GM21619 (cell line): ENCODE measurements at regions not wholly inside any gene's neighbourhood (a gene's known extent, or its start where the extent isn't known, plus 50 kb on each side); places are given as distances from the start of the nearest gene placed in this dataset.
"Not testable (repeated sequence)": the region's sequence is repeated elsewhere in the genome, so short reads cannot be mapped to it uniquely, and the experiment has no call there.

Experiments used
- ATAC-seq: cut with Tn5 transposase; IDR thresholded peaks from one replicate; pipeline ENCODE4 v1.9.1; 2021; ENCODE audit not compliant: unreplicated experiment

DNA sequence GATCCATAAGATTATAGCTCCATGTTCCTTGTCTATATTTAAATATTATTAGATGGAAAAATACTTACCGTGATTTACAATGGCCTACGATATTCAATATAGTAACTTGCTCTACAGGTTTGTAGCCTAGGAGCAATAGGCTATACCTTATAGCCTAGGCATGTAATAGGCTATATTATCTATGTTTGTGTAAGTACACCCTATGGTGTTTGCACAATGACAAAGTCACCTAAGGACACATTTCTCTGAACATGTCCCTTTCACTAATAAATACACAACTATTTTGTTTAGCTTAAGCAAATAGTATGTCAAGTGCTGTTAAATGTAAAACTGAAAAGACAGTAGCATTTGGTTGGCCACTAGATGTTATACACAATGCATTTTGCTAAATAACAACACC is 248.9 kb upstream of the ADGRL4 start:
- no peak for ATAC-seq

DNA sequence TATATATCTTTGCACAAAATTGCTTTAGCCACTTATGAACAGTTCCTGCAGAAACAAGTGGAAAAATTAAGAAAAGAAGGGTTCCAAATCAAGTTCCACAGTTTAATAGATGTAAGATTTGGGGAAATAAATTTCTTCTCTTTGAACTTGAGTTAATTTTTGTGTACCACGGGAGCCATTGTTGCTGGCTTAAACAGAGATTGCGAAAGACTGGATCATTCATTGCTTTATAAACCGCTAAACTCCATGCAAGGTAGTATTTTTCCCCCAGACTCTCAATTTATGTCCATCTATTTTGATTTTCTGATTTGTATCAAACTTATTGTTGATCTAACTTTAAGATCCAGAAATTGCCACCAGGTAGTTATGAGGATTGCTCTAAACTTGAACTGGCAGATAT is 246.1 kb upstream of the ADGRL4 start:
- ATAC-seq = no peak

DNA sequence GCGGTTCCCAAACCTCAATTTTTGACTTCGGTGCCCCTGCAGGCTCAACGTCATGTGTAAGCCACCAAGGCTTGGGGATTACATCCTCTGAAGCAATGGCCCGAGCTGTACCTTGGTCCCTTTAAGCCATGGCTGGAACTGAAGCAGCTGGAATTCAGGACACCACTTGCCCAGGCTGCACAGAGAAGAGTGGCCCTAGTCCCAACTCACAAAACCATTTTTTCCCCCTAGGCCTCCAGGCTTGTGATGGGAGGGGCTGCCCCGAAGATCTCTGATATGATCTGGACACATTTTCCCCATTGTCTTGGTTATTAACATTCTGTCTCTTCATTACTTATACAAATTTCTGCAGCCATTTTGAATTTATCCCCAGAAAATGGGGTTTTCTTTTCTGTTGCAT is 233.3 kb upstream of the ADGRL4 start:
- ATAC-seq = no peak

DNA sequence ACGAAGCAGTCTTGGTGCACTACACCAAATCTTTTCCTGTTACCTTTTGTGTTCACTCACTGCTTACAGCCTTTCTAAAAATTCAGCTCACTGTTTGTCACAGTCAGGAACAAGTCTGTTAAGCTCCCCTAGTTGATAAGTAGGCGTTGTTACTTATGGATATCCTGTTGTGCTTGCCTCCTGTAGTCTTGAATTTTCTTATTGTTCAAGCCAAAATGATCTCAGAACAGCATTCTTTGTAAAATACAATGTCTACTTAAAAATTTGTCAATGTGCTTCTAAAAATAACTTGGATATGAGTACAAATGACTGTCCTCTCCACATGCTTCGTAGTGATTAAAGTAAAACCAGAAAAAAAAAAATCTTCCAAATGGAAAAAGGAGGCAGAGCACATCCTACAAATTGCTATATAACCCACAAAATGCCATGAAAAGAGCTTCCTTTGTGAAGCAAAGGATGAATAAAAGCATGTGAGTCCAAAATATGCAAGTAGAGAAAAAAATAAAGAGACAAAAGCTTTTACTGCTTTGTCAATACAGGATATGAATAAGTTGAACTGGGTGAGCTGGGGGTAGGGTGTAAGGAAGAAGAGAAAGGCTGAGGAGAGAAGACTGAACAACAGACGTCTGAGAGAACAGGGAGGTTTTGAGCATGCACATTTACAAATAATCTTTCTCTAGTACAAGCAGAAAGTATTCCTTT is 228.9 kb upstream of the ADGRL4 start:
- no peak for ATAC-seq

DNA sequence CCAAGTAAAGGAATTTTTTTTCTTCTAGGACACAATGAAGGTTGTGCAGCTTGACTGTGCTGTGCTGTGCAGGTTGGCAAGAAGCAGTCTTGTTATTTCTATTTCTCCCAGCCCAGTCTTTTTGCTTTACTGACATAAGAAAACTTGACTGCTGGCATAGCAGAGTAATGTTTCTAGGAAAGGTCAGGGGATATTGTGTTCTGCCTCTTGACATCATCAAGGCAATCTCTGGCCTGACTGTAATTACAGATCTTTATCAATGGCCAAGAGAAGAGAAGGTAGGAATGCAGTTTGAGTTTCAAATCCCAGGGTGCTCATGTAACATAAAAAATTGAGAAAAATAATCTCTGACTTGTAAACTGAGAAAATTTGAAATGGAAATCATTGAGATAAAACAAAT is 226.3 kb upstream of the ADGRL4 start:
- ATAC-seq = no peak

DNA sequence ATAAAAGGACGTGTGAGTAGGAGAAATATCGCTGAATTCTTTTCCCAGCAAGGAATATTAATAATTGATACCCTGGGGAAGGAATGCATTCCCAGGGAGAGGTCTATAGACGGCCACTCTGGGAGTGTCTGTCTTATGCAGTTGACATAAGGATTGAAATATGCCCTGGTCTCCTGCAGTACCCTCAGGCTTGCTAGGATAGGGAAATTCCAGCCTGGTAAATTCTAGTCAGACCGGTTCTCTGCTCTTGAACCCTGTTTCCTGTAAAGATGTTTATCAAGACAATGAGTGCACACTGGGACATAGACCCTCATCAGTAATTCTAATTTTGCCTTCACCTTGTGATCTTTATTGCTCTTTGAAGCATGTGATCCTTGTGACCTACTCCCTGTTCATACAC is 224.2 kb upstream of the ADGRL4 start:
- ATAC-seq = not testable (repeated sequence)

DNA sequence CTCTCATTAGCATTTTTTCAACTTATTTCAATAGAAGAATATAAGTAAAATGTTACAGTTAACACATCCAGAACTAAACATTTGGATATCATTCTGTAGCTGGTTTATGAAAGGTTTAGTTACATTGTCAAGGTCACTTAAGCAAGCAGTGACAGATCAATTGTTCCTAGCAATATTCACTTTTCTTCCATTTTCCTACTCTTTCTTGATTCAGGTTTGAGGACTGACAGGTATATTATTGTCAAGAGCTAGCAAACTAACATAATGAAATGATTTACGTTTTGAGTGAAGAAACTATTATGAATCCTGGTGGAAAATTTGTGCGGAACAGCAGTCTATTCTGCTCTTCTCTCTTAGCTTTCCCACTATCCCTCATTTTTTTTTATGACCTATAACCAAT is 220.4 kb upstream of the ADGRL4 start:
- ATAC-seq = no peak

DNA sequence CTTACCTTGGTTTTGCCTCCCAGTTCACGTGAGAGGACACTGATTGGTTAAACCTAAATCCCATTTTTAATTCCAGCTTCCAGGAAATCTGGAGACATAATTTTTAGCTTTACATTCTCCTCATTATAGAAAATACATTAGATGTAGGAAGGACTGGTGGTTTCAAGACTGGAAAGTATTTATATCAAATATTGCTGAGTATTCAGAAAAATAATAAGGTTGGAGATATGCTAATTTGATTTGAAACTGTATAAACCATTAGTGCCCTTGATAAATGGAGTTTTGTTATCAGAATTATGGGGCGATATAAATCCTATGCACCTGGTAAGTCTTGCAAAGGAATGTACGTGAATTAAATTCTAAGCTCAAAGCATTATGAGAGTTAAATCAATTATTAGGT is 218.0 kb upstream of the ADGRL4 start:
- no peak for ATAC-seq

DNA sequence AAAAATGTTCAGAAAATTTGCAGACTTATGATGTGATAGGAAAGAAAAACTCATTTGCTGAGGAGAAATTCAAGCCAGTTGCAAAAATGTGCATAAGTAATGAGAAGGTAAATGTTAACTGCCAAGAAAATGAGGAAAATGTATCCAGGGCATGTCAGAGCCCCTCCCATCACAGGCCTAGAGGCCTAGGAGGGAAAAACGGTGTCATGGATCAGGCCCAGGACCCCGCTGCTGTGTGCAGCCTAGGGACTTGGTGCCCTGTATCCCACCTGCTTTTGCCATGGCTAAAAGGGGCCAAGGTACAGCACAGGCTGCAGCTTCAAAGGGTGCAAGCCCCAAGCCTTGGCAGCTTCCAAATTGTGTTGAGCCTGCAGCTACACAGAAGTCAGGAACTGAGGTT is 214.0 kb upstream of the ADGRL4 start:
- no peak for ATAC-seq

DNA sequence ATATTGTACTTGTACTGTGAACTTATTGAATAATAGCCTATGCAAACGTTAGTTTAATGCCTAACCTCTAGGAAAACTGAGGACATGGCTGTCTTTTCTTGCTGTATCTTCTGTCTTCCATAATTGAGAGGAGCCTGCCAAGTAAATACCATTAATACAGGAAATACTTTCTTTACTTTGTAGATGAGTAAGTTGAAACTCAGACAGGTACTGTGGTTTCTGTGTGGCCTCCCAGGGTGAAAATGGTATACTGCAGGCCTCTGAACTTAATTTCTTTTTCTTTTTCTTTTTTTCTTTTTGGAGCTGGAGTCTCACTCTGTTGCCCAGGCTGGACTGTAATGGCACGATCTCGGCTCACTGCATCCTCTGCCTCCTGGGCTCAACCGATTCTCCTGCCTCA is 208.8 kb upstream of the ADGRL4 start:
- peak; percentile 55 for ATAC-seq

DNA sequence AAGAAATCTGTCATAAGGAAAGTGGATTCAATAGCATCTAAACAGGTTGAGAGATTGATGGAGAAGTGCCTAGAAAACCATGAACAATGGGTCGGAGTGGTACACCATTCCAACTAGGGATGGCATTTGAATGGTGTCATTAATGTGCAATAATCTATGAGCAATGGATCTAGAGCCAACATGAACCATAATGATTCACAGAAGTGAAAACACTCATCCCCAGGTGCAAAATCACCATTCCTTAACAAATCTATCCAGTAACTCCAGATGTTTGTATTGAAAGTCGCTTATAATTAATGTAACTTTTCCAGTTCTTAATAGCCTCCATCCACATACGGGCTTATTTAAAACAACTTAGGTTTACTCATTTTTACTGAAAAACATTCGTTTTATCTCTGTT is 201.3 kb upstream of the ADGRL4 start:
- ATAC-seq = no peak

DNA sequence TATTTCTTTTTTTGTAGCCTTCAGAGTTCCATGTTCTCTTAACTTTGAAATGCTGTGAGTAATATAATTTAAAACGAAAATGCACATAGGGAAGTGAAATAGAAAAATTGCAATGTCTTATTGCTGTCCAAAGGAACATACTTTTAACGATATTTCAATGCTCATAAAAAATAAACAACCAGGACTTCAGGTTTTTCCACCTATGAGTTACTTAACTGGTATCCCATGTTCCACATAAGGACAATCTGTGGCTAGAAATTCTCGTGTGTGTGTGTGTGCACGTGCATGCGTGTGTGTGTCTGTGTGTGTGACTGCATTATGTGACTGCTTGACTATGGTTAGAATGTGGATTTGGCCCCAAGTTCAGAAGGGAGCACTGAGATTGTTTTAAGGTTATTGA is 200.8 kb upstream of the ADGRL4 start:
- ATAC-seq = no peak

DNA sequence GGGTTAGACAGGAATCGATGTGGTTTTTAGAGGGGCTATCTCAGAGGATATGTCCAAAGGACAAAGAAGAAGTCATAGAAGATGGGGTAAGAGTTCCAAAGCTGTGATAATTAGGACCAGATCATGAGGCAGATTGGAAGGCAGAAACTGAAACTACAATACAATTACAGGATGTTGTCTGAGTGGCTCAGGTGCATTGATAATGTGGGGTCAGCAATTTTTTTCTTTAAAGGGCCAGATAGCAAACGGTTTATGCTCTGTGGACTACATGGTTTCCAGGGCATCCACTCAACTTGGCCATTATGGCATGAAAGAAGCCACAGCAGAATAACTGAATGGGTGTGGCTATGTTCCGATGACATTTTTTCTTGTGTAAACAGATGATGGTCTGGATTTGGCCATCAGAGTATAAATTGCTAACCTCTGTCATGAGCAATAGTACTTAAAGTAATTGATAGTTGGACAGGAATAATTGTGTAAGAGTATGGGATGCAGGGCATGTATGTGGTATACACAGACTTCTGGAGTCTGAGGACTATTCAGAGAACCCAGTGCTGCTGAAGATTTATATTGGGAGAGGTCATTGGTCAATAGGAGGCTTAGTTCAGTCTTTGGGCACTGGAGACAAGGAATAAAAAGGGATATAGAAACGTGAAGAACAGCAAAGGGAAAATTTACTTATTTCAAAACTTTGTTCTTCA is 198.4 kb upstream of the ADGRL4 start:
- no peak for ATAC-seq

DNA sequence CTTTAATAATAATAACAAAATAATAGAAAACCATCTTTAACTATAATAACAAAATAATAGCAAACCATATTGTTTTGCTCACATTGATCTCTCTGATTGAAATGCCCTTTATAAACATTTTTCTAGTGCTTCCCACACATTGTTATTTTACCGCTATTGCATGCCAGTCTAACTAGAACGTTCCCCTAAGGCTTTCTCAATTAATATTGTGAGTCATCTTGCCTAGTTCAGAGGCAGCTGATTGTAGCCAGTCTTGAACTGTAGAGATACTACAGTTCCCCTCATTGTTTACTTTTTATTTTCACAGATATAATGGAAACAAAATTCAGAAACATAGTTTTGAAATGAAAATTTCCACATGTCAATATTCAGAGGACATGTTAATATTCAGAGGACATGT is 192.3 kb upstream of the ADGRL4 start:
- ATAC-seq = no peak

DNA sequence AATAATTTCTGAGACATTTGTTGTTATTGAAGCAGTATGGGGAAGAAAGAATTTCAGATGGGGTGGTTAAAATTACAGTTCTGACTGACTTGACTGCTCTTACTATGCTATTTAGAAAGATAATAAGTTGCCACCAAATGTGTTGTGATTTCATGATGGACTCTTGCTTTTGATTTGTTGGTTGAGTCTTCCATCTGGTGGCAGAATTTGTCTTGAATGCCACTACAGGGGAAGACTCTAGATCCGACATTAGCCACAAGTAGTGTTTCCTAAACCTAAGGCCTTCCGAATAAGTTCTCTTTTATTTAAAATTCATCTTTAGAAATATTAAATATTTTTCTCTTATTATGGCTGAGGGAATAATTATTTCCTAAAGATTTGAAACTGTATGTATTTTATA is 190.9 kb upstream of the ADGRL4 start:
- ATAC-seq = no peak

DNA sequence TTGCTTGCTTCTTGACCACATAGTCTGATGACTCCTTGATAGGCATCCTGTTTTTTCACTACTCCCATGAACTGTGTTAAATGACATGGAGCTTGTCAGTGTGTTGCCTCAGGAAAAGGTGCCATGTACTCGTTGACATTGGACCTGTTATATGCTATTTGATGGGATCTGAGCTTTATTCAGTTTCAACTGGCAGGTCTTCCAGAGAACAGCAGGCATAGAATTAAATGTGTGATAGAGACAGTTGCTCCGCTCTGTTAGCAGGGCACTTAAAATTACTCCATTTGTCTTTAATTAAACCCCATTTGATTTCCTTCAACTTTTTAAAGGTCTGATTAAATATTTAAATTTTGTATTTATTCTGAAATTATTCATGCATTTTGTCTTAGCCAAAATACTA is 189.7 kb upstream of the ADGRL4 start:
- ATAC-seq = no peak

DNA sequence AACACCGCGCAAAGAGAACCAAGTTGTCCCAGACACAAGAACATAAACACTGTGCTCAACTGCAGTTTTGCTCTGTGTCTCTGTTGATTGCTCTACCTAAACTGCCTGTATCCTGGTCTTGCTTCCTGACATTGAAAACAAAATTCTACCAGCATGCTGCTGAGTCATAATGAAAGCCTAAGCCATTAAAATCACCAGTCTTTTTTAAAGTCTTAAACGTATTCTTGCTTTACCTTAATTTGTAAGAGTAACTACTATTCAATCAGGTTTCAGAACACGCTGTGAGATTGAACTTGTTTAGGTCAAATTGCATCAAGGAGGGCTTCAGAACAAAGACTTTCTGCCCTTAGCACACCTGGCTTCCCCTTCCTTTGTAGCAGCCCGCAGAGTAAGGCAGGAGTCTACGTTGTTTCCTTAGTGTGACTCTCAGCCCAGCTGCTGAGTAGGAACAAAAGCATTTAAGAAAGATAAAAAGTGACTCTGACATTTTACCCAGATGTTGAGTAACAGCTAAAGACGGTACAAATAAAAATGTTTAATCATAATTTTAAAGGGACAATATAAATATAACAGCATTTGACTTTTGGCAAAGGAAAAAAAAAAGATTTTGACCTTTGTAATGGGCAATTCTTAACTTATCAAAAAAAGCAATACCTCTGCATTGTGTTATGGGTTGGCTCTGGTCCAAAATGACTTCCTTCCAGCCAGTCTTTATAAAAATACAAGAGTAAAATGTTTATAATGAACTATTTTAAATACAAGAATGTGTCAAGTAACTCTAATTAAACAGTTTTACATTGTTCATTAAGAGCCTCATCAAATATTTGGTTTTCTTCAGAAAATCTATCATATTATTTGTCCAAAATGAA is 186.9 kb upstream of the ADGRL4 start:
- peak; percentile 53 for ATAC-seq

DNA sequence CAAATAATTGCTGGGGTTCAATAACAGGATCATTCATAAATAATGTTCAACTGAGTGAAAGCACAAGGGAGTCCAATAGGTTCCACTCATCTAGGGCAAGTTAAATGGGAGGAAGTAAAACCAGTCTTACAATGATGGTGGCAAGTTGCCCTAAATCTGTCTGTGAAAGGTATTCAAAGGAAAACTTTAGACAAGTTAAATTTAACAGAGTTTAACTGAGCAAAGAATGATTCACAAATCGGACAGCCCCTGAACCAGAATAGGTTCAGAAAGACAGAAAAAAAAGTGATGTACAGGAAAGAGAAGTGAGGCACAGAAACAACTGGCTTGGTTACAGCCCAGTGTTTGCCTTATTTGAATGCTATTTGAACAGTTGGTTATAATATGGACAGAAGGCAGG is 183.5 kb upstream of the ADGRL4 start:
- ATAC-seq = peak; percentile 53

DNA sequence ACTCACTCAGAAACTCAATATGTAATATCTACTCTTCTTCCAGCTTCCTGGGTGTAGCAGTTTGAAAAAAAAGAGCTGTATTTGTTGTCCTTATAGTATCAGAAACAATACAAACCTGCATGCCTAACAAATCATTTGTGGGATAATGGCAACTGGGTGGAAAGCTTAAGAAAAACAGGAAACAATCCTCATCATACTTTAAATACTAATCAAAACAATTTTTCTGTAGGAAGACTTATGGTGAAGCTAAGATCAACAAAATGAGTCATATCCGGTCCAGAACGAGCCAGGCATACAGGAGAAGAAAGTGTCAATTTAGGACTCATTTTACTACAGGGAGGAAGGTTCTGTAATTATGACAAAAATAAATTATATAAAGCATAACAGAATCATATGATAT is 181.8 kb upstream of the ADGRL4 start:
- no peak for ATAC-seq

DNA sequence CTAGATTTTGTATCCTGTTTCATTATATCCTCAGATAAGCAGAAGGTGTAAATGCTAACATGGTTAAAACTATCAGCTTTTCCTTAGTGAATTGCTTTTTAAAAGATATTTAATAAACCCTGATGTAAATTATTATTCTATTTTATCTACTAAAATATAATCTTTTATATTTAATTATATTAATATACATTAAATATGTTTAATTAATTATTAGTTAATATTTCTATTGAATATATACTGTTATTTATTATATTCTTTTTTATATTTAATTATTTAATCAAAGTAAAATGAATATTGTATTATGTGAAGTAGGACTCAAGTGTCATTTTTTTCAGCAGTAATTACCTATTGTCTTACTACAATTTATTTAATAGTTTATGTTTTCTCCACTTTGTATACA is 179.7 kb upstream of the ADGRL4 start:
- ATAC-seq = no peak

DNA sequence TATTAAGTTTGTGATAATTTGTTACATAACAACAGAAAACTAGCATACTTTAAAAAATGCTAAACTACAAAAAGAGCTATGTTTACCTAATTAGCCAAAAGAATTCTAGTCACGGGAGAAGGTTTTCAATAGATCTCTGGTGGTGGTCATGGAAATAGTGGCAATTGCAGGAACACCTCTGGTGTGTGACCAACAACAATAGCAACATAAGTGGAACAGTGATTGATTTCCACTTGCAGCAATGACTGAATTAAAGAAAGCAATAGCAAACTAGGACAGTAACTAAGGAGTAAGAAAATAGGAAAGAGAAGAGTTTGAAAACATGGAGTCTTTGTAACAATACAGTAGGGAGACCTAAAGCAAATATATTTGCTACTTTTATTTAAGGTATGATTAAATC is 171.3 kb upstream of the ADGRL4 start:
- no peak for ATAC-seq

DNA sequence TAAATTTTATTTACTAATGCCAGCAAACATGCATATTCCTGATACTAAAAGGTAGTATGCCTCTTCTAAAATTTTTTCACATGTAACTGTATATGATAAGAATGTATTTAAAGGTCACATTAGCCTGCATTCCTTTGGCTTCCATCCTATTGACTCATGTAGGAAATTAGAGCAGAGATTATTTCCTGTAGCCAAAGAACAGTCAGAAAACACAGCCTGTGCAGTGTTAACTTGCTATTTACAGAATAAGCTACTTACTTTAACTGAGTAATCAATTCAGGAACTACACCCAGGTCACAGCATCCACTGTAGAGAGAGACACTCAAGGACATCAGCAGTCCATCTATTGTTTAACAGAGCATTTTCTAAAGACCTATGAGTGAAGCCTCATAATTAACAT is 154.5 kb upstream of the ADGRL4 start:
- no peak for ATAC-seq
